ENCODE measurements at regions not wholly inside any gene's neighbourhood (a gene's known extent, or its start where the extent isn't known, plus 50 kb on each side); places are given as distances from the start of the nearest gene placed in this dataset.

DNA sequence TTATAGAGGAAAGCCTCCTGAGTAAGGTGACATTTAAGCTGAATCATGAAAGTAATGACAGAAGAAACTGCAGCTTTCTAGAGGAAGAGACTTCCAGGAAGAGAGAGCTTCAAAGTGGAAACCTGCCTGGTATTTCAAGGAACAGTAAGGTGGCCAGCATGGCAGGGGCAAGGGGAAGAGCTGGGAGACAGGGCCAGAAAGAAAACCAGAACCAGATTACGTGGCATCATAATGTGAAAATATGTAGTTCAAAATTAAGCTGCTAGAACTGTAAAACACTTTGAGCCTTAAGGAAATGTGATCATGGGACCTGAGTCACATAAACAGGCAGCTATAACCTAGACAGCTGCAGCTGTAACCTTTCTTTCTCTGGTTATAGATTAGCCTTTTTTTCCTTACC, 238.0 kb upstream of the FOXK1 start:
- TF ChIP-seq CTCF (IDR thresholded peaks at IDR 0.05; ENCODE audit: poor library complexity, severe bottlenecking) (no peak), EZH2 (IDR thresholded peaks at IDR 0.05; ENCODE audit: borderline replicate concordance, insufficient read depth, low read length, poor library complexity, severe bottlenecking) (no peak), RAD21 (conservative IDR thresholded peaks at IDR 0.05) (no peak), POLR2AphosphoS5 (IDR thresholded peaks at IDR 0.05) (no peak), EP300 (conservative IDR thresholded peaks at IDR 0.05; ENCODE audit: poor library complexity, severe bottlenecking) (no peak), REST (IDR thresholded peaks at IDR 0.05; ENCODE audit: borderline replicate concordance) (no peak)

All from neural cell (in vitro differentiated cells).